RKO (cell line): ENCODE measurements at regions not wholly inside any gene's neighbourhood (a gene's known extent, or its start where the extent isn't known, plus 50 kb on each side); places are given as distances from the start of the nearest gene placed in this dataset.

ENCODE experiments used
- DNase-seq: peaks from one replicate; pipeline ENCODE4 v3.0.0-alpha.2; 2016; ENCODE audit warnings: low spot score

DNA sequence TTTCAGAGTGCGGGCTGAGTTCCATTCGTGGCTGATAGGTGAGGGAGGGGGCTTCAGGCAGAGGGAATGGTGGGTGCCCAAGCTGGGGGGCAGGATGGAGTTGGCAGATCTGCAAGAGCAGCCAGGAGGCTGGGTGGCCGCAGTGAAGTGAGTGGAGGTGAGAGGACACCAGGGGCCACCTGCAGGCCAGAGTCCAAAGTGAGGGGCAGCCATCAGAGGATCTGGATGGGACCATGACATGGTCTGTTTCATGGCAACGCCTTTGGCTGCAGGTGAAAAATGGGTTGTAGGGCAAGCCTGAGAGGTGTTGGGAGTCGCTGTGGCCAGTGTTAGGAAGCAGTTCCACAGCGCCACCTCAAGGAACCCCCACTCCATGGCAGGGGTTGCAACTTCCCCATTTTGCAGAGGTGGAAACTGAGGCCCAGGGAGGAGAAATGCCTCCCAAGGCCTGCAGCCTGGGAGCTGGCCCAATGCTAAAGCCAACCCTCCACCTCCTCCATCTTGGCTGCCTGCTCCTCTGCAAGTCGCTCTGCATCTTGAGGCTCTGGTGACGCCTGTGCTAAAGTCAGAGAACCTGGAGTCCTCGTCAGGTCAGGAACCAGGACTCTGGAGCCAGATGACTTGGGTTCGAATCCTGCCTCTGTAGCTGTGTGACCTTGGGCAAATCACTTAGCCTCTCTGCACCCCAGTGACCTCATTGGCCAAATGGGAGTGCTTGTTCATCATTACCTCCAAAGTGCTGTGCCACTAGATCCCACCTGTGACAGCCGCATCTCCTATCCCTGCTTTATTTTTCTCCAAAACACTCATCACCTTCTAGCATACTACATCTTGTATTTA, 153.8 kb downstream of the CEBPB start:
- no peak for DNase-seq

DNA sequence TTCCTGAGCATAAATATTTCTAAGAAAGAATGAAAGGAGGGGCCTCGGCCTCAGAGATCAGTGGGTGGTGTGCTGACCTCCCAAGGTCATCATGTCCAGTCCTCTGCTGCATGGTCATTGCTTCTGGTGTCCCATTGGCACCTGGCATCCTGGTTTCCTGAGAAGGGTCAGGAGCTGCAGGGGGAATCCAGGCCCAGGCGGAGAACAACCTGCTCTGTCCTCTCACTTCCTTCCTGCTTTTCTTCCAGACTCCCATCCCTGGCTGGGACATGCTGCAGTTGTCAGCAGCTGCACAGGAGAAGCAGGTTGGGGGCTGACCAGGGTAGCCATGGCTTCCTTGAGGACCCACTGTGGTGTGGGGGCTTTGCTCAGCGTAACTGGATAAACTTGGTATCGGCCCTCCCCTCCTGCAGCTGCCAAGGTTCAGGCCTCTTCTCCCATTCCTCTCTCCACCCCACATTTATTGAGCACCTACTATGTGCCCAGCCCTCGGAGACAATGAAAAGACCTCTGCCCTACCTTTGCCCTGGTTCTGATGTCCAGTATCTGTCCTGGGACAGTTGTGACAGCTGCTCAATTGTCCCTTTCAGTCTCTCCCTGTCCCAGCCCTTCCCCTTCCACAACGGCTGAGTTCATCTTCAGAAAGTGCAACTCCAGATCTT, 155.2 kb downstream of the CEBPB start:
- no peak for DNase-seq

DNA sequence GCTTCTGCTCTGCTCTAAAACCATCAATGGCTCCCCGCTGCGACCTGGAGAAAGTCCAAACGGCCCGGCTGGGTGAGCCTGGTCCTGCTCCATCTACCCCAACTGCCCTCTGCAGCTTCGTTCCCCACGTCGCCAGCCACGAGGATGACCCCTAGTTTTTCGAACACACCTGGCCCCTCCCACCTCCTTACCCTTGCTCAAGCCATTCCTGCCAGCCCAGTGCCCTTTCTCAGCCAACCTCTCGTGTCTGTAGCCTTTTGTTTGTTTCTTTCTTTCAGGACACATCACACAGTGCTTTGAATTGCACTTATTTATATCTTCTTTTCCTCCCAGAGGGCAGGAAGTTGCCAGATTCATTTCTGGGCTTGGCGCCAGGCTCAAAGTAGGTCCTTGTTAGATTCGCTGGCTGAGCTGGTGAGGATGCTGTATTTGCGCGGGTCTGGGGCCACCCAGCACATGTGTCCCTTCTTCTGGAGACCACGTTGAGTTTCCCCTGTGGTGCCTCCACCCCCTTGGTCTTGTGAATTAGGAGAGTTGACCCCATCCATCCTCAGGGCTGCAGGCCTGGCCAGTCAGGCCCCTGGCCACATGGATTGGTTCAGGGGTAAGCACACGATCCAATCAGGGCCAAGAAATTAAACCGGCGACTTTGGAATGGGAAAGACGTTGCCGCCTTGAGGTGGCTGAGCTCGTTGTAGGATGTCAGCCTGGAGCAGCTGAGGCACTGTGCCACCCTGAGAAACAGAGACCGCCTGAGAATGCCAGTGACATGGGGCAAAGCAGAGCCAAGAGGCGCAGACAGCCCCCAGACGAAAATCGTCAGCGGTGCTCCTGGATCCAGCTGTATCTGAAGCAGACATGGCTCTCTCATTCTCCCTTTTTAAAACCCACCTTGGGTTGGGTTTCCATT, 156.0 kb downstream of the CEBPB start:
- DNase-seq, result no peak

DNA sequence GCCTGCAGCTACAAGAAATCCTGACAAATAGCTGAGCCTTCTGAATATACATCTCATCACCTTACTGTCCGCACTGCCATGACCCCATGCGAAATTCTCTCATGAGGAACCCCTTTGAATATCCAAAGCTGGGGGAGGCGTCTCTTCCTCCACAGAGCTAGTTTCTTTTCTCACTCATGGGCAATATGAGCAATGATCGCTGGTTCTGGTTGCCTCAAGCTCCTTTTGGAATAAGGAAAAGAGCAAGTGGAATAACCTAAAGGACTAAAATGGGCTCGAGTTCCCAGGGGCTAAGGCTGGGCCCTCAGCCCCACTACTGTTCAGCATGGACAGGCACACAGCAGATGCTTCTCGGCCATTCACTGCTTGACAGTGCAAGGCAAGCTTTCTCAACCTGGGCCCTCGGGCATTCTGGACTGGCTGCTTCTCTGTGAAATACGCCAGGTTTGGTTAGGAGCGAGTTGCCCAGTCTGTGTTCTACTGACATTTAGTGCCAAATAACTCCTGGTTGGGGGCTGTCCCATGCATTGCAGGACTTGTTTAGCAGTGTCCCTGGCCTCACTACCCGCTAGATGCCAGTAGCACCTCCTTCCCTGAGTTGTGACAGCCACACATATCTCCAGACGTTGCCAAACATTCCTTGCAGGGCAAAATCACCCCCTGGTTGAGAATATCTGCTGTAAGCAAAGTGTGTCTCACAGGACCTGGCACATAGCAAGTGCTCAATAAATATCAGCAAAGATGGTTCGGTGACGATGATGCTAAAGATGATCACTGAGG, 156.8 kb downstream of the CEBPB start:
- DNase-seq, result no peak

DNA sequence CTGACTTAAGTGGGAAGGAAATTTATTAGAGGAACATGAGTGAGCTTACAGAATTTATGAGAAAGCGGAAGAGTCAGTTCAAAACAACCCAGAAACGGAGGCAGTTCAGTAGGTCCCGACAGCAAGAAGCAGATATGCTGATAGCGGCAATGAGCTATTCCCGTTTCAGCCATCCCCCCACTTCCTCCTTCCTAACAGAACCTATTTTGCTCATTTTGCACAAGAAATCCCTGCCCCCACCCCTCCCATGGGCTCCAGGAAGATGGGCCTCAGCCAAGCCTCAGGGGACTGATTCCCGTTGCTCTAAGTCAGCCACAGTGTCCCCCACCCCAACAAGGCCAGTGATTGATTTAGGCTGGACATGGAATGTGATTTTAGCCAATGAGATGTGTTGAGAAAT, 157.5 kb downstream of the CEBPB start:
- no peak for DNase-seq

DNA sequence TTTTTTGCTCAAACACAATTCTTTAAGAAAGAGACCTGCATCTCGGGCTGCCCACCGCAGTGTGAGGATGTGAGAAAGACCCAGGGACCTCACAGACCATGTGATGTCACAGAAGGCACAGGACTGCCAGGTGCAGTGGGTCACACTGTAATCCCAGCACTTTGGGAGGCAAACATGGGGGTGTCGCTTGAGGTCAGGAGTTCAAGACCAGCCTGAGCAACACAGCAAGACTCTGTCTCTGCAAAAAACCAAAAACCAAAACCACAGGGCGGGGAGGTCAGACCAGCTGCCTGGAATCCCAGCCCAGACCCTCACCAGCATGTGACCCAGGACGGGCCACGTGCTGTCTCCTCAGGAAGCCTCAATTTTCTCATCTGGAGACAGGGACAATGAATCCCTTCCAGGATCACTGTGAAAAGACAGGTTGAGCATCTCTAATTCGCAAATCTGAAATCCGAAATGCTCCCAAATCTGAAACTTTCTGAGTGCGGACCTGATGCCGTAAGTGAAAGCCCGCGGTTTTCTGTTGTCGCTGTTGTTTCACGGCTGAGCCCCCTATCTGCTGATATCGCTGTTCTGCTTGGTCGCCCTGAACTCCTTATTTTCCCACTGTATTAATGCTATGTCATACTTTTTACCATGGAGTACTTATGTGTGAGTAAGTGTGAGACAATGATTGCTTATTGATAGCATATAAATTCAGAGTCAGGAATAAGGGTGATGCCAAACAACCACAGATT, 159.5 kb upstream of the PTPN1 start:
- DNase-seq, result no peak

DNA sequence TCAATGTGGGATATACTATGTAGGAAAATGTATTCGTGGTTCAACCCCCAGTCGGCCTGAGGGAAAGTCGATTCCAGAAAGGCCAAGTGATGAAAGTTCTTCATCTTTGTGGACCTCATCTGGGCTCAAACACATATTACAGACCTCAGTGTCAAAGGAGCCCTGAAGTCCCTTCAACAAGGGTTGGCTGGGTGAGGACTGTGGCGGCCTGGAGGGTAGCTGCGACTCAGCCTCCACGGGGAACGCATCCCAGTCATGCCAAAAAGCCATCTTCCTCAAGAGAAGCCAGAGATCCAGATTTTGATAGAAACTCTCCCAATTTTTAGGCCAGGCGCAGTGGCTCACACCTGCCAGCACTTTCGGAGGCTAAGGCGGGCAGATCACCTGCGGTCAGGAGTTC, 158.6 kb upstream of the PTPN1 start:
- no peak for DNase-seq

DNA sequence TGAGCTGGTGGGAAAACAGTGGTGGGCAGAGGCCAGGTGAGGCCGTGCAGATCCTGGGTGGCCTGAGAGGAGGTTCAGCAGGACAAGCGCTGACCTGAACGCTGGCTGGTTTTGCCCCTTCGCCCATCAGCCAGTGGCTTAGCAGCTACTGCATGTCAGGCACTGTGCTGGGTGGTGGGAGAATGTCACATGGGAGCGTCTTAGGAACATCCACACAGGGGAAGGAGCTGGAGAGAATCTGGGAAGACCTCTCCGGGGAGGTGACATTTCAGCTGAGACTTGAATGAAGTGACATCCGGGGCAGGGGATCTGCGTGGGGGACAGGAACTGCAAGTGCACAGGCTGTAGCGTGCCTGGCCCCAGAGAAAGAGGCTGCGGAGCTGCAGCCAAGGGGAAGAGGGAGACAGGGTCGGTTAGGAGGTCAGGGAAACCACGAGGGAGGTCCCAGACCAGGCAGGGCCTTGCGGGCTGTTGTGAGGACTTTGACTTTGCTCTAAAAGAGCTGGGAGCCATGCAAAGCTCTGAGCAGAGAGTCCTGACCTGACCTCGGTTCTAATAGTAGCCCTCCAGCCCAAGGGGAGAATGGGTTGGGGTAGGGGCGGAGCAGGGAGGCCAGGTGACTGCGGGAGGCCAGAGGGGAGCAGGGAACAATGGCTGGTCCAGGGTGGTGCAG, 156.8 kb upstream of the PTPN1 start:
- DNase-seq, result no peak

DNA sequence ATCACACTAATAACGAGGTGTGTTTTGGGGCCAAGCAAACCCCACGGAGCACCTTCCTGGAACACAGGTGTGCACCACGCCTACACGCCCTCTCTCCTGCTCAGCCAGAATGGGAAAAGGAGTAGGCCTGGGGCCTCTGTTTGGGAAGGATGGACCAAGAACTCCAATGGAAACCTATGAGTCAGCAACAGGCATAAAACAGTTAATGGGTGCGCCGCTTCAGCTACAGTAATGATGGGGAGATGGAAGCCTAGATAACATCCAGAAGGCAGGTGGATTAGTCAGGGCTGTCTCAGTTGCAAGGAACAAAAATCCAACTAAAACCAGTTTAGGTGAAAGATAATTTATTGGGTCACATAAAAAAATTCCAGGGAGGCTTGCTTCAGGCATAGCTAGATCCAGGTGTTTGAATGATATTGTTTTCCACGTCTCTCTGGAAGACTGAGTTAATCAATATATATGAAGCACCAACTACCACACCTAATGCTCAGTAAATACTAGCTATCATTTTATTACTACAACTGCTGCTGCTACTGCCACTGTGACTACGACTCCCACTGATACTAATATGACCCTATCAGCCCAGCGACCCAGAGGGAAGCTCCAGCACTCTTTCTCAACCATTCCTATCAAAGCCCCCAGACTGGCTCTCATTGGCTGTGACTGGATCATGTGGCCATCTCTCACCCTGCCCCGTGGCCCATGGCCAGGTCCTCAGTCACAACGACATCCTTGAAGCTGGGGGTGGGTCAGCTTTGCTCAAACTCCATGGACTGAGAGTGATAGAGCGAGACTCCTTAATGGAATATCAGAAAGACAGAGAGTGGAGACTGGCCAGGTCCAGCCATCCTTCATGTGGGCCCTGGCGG, 155.2 kb upstream of the PTPN1 start:
- DNase-seq, result no peak

DNA sequence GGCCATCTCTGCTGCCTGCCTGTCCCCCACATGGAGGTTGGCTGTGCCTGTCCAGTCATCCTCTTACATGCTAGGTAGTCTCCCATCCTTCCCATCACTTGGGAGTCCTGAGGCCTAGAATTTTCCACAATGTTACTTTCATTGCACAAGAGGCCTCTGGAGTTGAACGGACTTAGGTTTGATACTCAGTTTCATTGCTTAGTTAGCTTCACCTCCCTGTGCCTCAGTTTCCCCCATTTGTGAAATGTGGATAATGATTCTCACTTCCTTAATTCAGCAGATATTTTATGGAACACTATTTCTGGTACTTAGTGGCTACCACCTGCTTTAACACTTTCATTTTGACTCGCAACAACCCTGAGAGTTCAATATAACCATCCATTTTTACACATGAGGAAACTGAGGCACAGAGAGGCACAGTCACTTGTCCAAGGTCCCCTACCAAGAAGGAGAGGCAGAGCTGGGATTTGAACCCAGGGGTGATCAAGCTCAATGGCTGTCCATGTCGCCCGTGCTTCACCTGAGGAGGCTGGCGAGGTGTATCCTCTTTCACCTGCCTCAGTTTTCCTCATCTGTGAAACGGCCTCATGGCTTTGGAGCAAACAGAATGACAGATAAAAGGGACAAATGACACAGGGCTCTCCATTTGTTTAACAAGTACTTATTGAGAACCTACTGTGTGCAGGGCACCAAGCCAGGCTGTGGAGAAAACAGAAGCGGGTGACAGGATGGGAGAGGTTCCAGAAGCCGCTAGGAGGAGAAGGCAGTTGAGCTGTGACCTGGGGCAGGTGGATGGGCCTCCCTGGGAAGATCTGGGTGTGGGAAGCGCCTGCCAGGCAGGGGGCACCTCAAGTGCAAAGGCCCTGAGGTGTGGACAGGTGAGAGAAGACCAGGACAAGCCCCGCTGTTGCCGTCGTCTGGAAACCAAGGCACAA, 154.3 kb upstream of the PTPN1 start:
- no peak for DNase-seq

DNA sequence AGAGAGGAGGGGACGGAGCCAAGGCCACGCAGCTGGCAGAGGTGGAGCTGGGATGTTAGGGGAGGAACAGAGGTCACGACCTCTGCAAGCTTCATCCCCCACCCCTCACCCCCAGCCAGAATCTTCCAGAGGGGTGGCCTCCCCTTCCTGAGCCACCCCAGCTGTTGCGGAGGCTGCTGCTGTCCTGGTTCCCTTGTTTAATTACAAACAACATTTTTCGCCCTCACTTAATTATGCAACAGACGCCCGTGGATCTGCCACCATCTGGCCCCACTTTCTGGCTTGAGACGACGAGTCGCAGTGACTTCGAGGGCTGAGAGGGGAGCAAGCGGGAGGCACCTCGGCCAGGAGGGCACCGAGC, 153.7 kb upstream of the PTPN1 start:
- DNase-seq, result no peak

DNA sequence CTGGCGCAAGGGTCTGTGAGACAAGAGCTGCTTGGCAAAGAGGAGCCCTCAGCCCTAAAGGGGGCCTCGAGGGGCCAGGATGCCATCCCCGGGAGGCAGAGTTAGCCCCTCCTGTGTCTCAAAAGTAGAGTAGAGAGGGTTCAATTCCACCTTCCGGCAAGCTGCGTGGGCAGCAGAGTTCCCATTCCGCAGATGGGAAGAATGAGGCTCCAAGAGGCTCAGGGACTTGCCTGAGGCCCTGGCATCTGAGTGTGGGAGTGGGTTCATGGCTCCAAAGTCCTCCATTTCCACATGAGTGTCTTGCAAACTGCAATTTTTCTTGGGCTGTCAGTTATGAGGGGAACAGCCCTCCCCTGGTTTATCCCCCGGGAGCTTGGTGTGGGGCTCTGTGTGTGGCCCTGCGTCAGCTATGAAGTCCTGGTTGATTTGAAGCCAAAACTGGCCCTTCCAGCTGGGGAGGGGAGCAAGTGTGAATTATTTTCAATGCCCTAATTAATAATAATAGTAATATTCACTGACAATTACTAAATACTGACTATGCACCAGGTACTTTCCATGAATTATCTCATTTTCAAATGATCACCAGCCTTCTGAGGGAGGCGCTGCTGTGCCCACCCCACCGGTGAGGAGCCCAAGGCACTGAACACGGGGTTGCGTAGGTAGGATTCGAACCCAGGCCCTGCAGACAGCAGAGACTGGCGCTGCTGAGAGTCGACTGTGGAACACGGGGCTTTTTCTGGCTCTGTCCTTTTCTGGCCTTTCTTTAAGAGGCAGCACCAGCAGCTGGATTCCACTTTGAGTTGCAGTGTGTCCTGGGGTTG, 153.0 kb upstream of the PTPN1 start:
- DNase-seq, result no peak

DNA sequence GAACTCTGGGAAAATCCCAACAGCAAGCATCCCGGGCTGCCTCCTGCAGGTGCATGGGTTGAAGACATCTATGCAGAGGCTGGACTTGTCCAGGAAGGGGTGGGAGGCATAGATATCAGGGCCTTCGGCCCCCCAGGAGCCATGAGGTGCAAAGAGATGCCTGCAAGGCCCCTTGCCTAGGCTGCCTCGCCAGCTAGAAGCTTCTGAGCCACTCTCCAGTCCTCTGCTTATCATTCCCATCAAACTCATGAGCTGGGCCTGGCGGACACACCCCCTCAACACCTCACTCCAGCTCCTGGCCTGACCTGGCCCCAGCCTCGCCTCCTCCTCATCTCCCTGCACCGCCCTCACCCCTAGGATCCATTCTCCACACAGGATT, 152.4 kb upstream of the PTPN1 start:
- DNase-seq, result no peak

DNA sequence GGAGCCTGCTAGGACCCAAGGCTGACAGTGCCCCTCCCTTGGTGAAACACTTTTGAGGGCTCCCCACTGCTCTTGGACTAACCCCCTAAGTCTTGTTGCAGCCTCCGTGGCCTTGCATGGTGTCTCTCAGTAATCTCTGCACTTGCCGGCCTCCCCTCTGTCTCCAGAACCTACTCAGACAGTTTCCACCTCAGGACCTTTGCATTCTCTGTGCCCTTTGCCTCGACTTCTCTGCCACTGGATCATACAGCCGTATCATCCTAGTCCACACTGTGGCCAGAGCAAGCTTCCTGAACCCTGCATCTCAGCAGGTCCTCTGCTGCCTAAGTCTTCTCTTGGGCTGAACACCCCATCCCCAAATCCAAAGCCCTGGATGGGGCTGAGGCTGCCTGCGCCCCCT, 152.0 kb upstream of the PTPN1 start:
- no peak for DNase-seq

DNA sequence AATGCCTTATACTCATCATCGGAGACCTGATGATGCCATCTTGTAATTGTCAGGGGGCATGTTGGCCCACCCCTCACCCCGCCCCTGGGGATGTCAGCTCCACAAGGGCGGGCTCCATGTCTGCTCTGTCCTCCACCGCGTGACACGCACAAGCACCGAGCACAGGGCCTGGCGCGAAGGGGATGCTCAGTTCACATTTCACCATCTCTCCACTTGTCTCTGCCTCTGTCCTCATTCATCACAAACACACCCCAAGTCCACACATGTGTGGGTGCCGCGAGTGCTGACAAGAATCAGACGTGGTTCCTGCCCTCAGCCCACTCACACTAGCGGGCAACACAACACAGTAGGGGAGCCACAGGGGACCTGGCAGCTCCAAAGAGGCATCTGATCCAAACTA, 151.2 kb upstream of the PTPN1 start:
- DNase-seq, result no peak

DNA sequence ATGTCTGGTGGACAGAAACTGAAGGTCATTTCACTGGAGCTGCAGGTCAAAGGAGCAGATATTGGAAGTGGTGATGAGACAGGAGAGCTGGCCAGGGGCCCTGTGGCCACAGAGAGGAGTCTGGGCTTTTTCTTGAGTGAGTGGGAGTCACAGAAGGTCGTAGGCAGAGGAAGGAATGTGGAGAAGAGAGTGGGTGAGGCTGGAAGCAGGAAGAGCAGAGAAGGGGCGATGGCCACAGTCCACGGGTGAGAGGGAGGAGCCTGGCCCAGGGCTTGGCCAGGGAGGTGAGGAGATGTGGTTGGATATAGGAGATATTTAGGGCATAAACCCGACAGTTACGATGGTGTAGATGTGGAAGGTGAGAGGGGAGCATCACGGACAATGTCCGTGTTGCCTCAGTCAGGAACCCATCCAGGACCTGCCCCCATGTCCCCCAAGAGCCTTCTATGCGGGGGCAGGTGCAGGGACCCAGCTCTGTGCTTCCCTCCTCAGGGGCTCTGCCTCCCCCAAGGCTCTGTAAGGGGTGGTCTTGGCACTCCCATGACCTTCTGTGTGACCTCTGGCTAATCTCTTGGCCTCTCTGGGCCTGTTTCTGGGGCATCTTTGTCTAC, 150.5 kb upstream of the PTPN1 start:
- DNase-seq, result no peak

DNA sequence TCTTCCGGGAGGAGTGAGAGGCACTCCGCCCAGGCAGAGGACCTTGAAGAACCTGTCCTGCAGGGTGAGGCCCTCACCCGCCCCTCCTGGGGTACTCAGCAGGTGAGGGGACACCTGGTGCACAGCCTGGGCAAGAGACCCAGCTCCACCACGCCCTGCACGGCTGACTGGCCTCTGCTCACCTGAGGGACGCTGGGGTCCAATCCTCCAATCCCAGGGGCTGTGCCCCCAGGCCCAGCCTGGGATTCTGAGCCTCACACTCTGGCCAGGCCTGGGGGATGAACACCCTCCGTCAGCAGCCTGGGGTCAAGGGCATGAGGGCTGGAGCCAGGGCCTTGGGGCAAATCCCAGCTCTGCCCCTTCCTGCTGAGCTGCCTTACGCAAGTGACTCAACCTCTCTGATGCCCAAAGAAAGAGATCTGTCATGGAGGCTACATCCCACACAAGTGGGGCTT, 149.9 kb upstream of the PTPN1 start:
- no peak for DNase-seq
